ENCODE measurements at regions not wholly inside any gene's neighbourhood (a gene's known extent, or its start where the extent isn't known, plus 50 kb on each side); places are given as distances from the start of the nearest gene placed in this dataset.

DNA sequence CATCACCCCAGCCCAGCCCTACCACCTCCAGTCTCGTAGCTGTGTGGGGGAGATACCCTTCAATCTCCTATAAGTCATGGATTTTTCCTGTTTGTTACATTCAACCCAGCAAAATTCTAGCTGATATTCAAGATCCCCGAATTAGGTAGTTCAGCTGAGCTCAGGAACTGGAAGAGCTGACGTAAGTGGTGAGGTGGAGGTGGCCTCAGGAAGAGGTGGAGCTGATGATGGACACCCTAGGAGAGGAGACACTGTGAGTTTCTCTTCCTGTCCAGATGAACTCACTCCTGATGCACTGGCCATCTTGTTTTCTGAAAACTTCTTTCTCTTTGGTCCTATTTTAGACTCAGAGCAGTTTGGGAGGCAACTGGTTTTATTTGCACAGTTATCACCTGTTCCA is 90.5 kb upstream of the PITRM1 start:
- Histone ChIP-seq H2BK15ac (replicated peaks; ENCODE audit: low read depth) (no peak overlapping the region), H3K4me3 (ENCODE audit: low read length) (no peak overlapping the region), H3K27me3 (ENCODE audit: insufficient read depth, low read length, poor library complexity) (no peaks in the 10 kb centered on the region), H4K5ac (ENCODE audit: low read length) (no peak overlapping the region), H2BK5ac (ENCODE audit: low read length) (no peak overlapping the region), H3K79me2 (ENCODE audit: control insufficient read depth, insufficient read depth, low read length) (no peaks in the 10 kb centered on the region), H3K36me3 (ENCODE audit: control insufficient read depth, insufficient read depth, low read length) (no peaks in the 10 kb centered on the region), H3K27ac (ENCODE audit: low read depth, low read length) (no peak overlapping the region), H3K56ac (ENCODE audit: low read length) (no peak overlapping the region), H3K4me1 (ENCODE audit: control insufficient read depth, low read depth, low read length) (no peaks in the 10 kb centered on the region), H4K8ac (ENCODE audit: low read depth, low read length) (no peak overlapping the region), H3K23ac (ENCODE audit: low read length) (no peak overlapping the region), H3K9ac (ENCODE audit: low read length) (no peak overlapping the region), H3K18ac (ENCODE audit: low read length) (no peak overlapping the region), H2BK120ac (ENCODE audit: low read depth, low read length) (no peak overlapping the region), H3K4ac (ENCODE audit: low read depth, low read length) (no peak overlapping the region), H3K4me2 (ENCODE audit: low read length) (no peak overlapping the region), H3K79me1 (ENCODE audit: low read length) (no peaks in the 10 kb centered on the region), H2AK5ac (ENCODE audit: low read length) (no peak overlapping the region)
- WGBS (ENCODE audit: extremely low coverage, insufficient coverage, low lambda C conversion rate) = no CpG with 5 or more reads among the region's 3 CpGs
- no peak for DNase-seq

DNA sequence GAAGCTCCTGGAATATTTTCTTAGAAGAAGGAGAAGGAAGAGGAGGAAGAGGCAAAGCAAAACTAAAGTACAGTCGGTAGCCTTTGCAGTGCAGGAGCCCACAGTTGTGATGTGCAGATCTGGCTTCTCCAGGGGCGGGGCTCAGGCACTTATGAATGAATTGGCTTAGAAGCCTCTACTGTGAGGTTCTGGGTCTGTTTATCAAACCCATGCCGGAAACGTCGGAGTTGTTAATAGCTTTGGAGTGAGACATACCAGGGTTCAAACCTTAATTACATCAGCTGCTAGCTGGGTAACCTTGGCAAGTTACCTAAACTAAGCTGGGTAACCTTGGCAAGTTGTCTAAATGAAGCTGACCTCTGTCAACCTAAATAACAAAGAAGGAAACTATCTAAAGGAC is 89.3 kb upstream of the PITRM1 start:
- Histone ChIP-seq H3K27me3 (ENCODE audit: insufficient read depth, low read length, poor library complexity) (no peaks in the 10 kb centered on the region), H3K27ac (ENCODE audit: low read depth, low read length) (no peak overlapping the region), H3K4ac (ENCODE audit: low read depth, low read length) (no peak overlapping the region), H3K4me2 (ENCODE audit: low read length) (no peak overlapping the region), H2BK15ac (replicated peaks; ENCODE audit: low read depth) (no peak overlapping the region), H3K4me1 (ENCODE audit: control insufficient read depth, low read depth, low read length) (no peaks in the 10 kb centered on the region), H3K23ac (ENCODE audit: low read length) (no peak overlapping the region), H3K79me1 (ENCODE audit: low read length) (no peaks in the 10 kb centered on the region), H3K4me3 (ENCODE audit: low read length) (no peak overlapping the region), H4K5ac (ENCODE audit: low read length) (no peak overlapping the region), H4K8ac (ENCODE audit: low read depth, low read length) (no peak overlapping the region), H3K9ac (ENCODE audit: low read length) (no peak overlapping the region), H3K79me2 (ENCODE audit: control insufficient read depth, insufficient read depth, low read length) (no peaks in the 10 kb centered on the region), H3K56ac (ENCODE audit: low read length) (no peak overlapping the region), H3K18ac (ENCODE audit: low read length) (no peak overlapping the region), H3K36me3 (ENCODE audit: control insufficient read depth, insufficient read depth, low read length) (no peaks in the 10 kb centered on the region), H2BK5ac (ENCODE audit: low read length) (no peak overlapping the region), H2BK120ac (ENCODE audit: low read depth, low read length) (no peak overlapping the region), H2AK5ac (ENCODE audit: low read length) (no peak overlapping the region)
- WGBS (ENCODE audit: extremely low coverage, insufficient coverage, low lambda C conversion rate) = no CpG with 5 or more reads among the region's 5 CpGs
- DNase-seq = no peak

DNA sequence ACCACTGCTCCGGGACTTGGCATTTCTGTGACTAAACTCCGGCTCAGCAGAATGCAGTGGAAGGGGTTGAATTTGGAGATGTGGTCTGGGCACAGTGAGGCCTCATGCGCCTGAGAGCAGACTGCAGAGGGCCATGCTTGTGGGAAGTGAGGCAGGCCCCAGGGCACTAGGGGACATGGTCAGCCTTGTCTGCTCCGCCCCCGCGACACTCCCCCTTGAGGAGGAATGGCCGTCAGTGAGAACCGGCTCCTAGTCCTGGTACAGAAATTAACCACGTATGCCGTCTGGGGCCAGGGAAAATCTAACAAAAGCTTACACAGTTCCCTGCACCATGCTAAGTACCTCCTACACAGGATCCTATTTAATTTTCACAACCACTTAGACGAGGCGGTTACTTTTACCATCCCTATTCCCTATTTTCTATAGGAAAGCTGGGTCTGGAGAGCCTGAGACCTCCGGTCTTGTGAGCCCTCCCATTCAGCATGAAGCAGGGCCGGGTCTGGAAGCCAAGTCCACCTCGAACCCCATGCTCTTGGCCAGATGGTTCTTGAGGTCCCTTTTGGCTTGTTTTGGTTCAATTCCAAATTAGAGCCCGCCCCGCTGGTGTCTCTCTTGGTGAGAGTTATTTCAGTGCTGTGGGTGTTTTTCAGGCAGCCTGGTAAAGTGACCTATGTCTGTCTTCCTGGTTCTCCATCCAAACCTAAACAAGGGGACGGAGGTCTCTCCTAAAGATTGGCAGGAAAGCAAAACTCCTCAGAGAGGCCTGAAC is 87.7 kb upstream of the PITRM1 start:
- Histone ChIP-seq H2AK5ac (ENCODE audit: low read length) (no peak overlapping the region), H3K18ac (ENCODE audit: low read length) (no peak overlapping the region), H2BK120ac (ENCODE audit: low read depth, low read length) (no peak overlapping the region), H3K9ac (ENCODE audit: low read length) (no peak overlapping the region), H3K27me3 (ENCODE audit: insufficient read depth, low read length, poor library complexity) (no peaks in the 10 kb centered on the region), H3K4ac (ENCODE audit: low read depth, low read length) (no peak overlapping the region), H4K5ac (ENCODE audit: low read length) (no peak overlapping the region), H2BK15ac (replicated peaks; ENCODE audit: low read depth) (no peak overlapping the region), H3K56ac (ENCODE audit: low read length) (no peak overlapping the region), H4K8ac (ENCODE audit: low read depth, low read length) (no peak overlapping the region), H3K27ac (ENCODE audit: low read depth, low read length) (no peak overlapping the region), H3K4me1 (ENCODE audit: control insufficient read depth, low read depth, low read length) (no peaks in the 10 kb centered on the region), H2BK5ac (ENCODE audit: low read length) (no peak overlapping the region), H3K79me2 (ENCODE audit: control insufficient read depth, insufficient read depth, low read length) (no peaks in the 10 kb centered on the region), H3K79me1 (ENCODE audit: low read length) (no peaks in the 10 kb centered on the region), H3K36me3 (ENCODE audit: control insufficient read depth, insufficient read depth, low read length) (no peaks in the 10 kb centered on the region), H3K4me2 (ENCODE audit: low read length) (no peak overlapping the region), H3K23ac (ENCODE audit: low read length) (no peak overlapping the region), H3K4me3 (ENCODE audit: low read length) (no peak overlapping the region)
- WGBS (ENCODE audit: extremely low coverage, insufficient coverage, low lambda C conversion rate) = no CpG with 5 or more reads among the region's 18 CpGs
- no peak for DNase-seq

DNA sequence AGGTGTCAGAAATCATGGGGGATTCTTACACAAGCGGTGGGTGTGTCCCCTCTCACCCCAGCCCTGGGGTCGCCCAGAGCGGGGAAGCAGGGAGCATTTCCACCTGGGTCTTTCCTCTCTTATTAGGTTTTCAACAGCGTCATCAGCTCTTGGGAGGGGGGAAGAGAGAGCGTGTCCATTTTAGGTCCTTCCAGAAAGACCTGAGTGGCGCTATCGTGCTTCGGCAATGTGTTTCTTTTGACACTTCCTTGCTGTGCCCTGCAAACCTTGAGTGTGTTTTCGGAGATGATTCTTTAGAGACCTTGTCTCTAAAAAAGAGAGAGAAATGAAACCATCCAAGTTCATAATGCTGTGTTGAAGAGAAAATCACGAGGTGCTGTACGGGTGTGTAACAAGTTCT is 86.9 kb upstream of the PITRM1 start:
- Histone ChIP-seq H2BK15ac (replicated peaks; ENCODE audit: low read depth) (no peak overlapping the region), H2AK5ac (ENCODE audit: low read length) (no peak overlapping the region), H2BK120ac (ENCODE audit: low read depth, low read length) (no peak overlapping the region), H4K5ac (ENCODE audit: low read length) (no peak overlapping the region), H3K4me3 (ENCODE audit: low read length) (no peak overlapping the region), H2BK5ac (ENCODE audit: low read length) (no peak overlapping the region), H4K8ac (ENCODE audit: low read depth, low read length) (no peak overlapping the region), H3K36me3 (ENCODE audit: control insufficient read depth, insufficient read depth, low read length) (no peaks in the 10 kb centered on the region), H3K79me2 (ENCODE audit: control insufficient read depth, insufficient read depth, low read length) (no peaks in the 10 kb centered on the region), H3K4ac (ENCODE audit: low read depth, low read length) (no peak overlapping the region), H3K4me1 (ENCODE audit: control insufficient read depth, low read depth, low read length) (no peaks in the 10 kb centered on the region), H3K27me3 (ENCODE audit: insufficient read depth, low read length, poor library complexity) (no peaks in the 10 kb centered on the region), H3K79me1 (ENCODE audit: low read length) (no peaks in the 10 kb centered on the region), H3K27ac (ENCODE audit: low read depth, low read length) (no peak overlapping the region), H3K9ac (ENCODE audit: low read length) (no peak overlapping the region), H3K56ac (ENCODE audit: low read length) (no peak overlapping the region), H3K18ac (ENCODE audit: low read length) (no peak overlapping the region), H3K23ac (ENCODE audit: low read length) (no peak overlapping the region), H3K4me2 (ENCODE audit: low read length) (no peak overlapping the region)
- WGBS (ENCODE audit: extremely low coverage, insufficient coverage, low lambda C conversion rate) = no CpG with 5 or more reads among the region's 11 CpGs
- DNase-seq = no peak

DNA sequence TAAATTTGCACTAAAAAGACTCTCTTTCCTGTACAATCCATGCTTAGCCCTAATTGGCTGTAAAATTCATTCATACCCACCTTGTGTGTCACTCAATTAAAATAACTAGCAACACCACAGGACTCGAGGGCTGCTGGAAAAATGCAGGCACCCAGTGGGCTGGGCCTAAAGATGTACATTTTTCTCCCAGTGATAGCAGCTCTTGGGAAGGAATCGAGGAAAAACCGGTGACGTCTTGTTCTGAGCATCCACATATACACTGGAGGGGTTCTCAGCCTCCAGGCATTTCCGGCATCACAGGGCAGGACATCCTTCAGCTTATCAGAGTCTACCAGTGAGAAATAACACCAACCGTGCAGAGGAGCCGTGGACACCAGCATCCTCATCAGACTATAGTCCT is 85.8 kb upstream of the PITRM1 start:
- Histone ChIP-seq H4K5ac (ENCODE audit: low read length) (no peak overlapping the region), H3K4me2 (ENCODE audit: low read length) (no peak overlapping the region), H3K56ac (ENCODE audit: low read length) (no peak overlapping the region), H3K79me1 (ENCODE audit: low read length) (no peaks in the 10 kb centered on the region), H2BK120ac (ENCODE audit: low read depth, low read length) (no peak overlapping the region), H3K4me1 (ENCODE audit: control insufficient read depth, low read depth, low read length) (no peaks in the 10 kb centered on the region), H3K18ac (ENCODE audit: low read length) (no peak overlapping the region), H3K27me3 (ENCODE audit: insufficient read depth, low read length, poor library complexity) (no peaks in the 10 kb centered on the region), H3K23ac (ENCODE audit: low read length) (no peak overlapping the region), H3K4me3 (ENCODE audit: low read length) (no peak overlapping the region), H3K4ac (ENCODE audit: low read depth, low read length) (no peak overlapping the region), H3K27ac (ENCODE audit: low read depth, low read length) (no peak overlapping the region), H3K79me2 (ENCODE audit: control insufficient read depth, insufficient read depth, low read length) (no peaks in the 10 kb centered on the region), H2BK15ac (replicated peaks; ENCODE audit: low read depth) (no peak overlapping the region), H2BK5ac (ENCODE audit: low read length) (no peak overlapping the region), H3K9ac (ENCODE audit: low read length) (no peak overlapping the region), H4K8ac (ENCODE audit: low read depth, low read length) (no peak overlapping the region), H3K36me3 (ENCODE audit: control insufficient read depth, insufficient read depth, low read length) (no peaks in the 10 kb centered on the region), H2AK5ac (ENCODE audit: low read length) (no peak overlapping the region)
- DNase-seq = no peak
- WGBS (ENCODE audit: extremely low coverage, insufficient coverage, low lambda C conversion rate) = no CpG with 5 or more reads among the region's 7 CpGs

DNA sequence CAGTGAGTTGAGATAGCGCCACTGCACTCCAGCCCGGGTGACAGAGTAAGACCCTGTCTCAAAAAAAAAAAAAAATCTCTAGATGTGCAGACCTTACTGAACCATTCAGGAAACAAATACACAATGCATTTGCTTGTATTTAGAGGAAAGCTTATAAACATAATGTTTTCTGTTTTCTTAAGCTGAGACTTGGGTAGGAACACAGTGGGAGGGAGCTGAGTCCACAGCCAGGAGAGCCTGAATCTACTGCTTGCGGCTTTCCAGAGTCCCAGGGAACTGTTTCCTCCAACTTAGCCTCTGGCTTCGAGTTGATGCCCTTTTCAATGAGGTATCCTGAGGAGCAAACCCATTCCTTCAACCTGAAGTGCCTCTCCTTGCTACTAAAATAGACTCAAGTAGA is 83.0 kb upstream of the PITRM1 start:
- Histone ChIP-seq H3K79me1 (ENCODE audit: low read length) (no peaks in the 10 kb centered on the region), H3K23ac (ENCODE audit: low read length) (no peak overlapping the region), H4K8ac (ENCODE audit: low read depth, low read length) (no peak overlapping the region), H3K4me1 (ENCODE audit: control insufficient read depth, low read depth, low read length) (no peaks in the 10 kb centered on the region), H3K27me3 (ENCODE audit: insufficient read depth, low read length, poor library complexity) (no peaks in the 10 kb centered on the region), H3K4me3 (ENCODE audit: low read length) (no peak overlapping the region), H3K79me2 (ENCODE audit: control insufficient read depth, insufficient read depth, low read length) (no peaks in the 10 kb centered on the region), H3K9ac (ENCODE audit: low read length) (no peak overlapping the region), H2BK5ac (ENCODE audit: low read length) (no peak overlapping the region), H3K27ac (ENCODE audit: low read depth, low read length) (no peak overlapping the region), H3K4me2 (ENCODE audit: low read length) (no peak overlapping the region), H3K36me3 (ENCODE audit: control insufficient read depth, insufficient read depth, low read length) (no peaks in the 10 kb centered on the region), H4K5ac (ENCODE audit: low read length) (no peak overlapping the region), H2BK15ac (replicated peaks; ENCODE audit: low read depth) (no peak overlapping the region), H2BK120ac (ENCODE audit: low read depth, low read length) (no peak overlapping the region), H3K18ac (ENCODE audit: low read length) (no peak overlapping the region), H2AK5ac (ENCODE audit: low read length) (no peak overlapping the region), H3K56ac (ENCODE audit: low read length) (no peak overlapping the region), H3K4ac (ENCODE audit: low read depth, low read length) (no peak overlapping the region)
- no peak for DNase-seq
- no CpG with 5 or more reads among the region's 4 CpGs for WGBS (ENCODE audit: extremely low coverage, insufficient coverage, low lambda C conversion rate)

Data from mesendoderm (in vitro differentiated cells).